ENCODE measurements at regions not wholly inside any gene's neighbourhood (a gene's known extent, or its start where the extent isn't known, plus 50 kb on each side); places are given as distances from the start of the nearest gene placed in this dataset.
"Not testable (repeated sequence)": the region's sequence is repeated elsewhere in the genome, so short reads cannot be mapped to it uniquely, and the experiment has no call there.

DNA sequence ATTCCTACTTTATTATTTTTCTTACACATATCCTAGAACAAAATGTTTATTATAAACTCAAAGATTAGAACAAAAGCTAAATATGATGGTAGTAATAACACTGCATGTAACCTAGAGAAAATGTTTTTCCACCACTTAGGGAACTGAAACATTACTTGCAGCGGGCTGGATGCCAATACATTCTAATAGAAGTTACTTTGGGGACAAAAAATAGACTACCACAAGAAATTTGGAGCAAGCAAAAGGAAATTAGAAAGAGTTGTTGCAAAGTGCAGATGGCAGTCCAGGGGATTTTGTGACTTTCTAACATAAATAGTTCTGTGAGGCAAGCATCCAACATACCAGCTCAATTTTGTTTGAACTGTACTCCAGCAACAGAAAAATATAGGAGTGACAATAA lies 255.3 kb upstream of the GRIN3A start:
- H3K36me3 ChIP-seq, result no peaks in the 10 kb centered on the region
- no peak overlapping the region for H3K27ac ChIP-seq
- H3K9me3 ChIP-seq (replicated peaks), result no peaks in the 10 kb centered on the region
- H3K27me3 ChIP-seq (replicated peaks), result no peaks in the 10 kb centered on the region
- H3K4me3 ChIP-seq, result no peak overlapping the region
- no peaks in the 10 kb centered on the region for H3K4me1 ChIP-seq (replicated peaks)
- DNase-seq (ENCODE audit: low read depth in 1 of 2, low spot score in 2 of 2), result no peak

GRCh38 chr9:101991926-101992325 lies 253.5 kb upstream of the GRIN3A start:
- no peaks in the 10 kb centered on the region for H3K9me3 ChIP-seq (replicated peaks)
- H3K36me3 ChIP-seq, result no peaks in the 10 kb centered on the region
- DNase-seq (ENCODE audit: low read depth in 1 of 2, low spot score in 2 of 2), result no peak
- no peak overlapping the region for H3K27ac ChIP-seq
- no peaks in the 10 kb centered on the region for H3K4me1 ChIP-seq (replicated peaks)
- H3K27me3 ChIP-seq (replicated peaks), result no peaks in the 10 kb centered on the region
- H3K4me3 ChIP-seq, result no peak overlapping the region

DNA sequence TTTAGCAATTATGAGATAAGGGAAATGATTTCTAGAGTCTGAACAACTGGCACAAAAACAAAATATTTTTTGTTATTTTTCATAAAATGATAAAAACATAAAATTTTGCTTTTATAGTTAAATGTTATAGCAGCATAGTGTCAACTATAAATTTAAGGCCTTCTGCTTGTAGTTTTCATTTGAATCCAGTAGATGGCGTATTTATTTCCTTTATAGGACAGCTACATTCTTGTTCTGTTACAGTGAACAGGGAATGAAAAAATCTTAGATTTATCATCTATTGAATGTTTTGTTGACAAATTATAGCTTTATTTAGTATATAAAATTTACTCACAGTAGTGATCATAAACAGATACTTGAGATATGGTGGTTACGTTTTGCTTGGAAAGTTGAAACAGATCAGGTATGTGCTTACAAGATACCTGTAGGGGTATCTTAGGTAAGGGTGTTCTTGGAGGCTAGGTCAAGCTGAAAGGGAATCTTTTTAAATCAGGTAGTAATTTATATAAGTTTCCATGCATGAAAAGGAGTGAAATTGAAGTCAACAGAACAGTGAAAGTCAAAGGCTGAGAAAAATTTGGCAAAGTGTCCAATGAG lies 239.3 kb upstream of the GRIN3A start:
- Histone ChIP-seq H3K9me3 (replicated peaks) (no peaks in the 10 kb centered on the region), H3K27ac (no peak overlapping the region)

DNA sequence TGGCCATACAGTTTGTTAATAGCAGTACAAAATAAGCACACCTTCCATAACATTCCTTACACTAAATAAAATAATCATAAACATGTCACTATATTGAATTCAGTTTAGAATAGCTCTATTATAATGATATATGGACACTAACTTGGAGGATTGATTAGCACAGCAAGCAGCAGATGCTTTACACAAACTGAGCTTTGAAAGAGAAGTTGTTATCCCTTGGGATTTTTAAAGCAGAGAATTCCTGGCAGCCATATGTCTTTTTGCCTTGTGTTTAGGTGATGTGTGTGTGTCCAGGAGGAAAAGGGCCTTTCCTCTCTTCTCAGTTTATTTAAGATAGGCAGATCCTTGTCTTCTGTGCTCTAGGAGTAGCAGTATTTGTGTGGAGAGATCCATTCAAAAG lies 232.2 kb upstream of the GRIN3A start:
- H3K4me3 ChIP-seq, result no peak overlapping the region
- H3K4me1 ChIP-seq (replicated peaks), result no peaks in the 10 kb centered on the region
- H3K27ac ChIP-seq, result no peak overlapping the region

More for the DNA sequence above, 239.3 kb upstream of the GRIN3A start:
- Histone ChIP-seq H3K4me1 (replicated peaks) (no peaks in the 10 kb centered on the region), H3K4me3 (no peak overlapping the region), H3K36me3 (no peaks in the 10 kb centered on the region), H3K27me3 (replicated peaks) (no peaks in the 10 kb centered on the region)
- peak in 1 of 2 experiments; percentile 2 for DNase-seq (ENCODE audit: low read depth in 1 of 2, low spot score in 2 of 2)

DNA sequence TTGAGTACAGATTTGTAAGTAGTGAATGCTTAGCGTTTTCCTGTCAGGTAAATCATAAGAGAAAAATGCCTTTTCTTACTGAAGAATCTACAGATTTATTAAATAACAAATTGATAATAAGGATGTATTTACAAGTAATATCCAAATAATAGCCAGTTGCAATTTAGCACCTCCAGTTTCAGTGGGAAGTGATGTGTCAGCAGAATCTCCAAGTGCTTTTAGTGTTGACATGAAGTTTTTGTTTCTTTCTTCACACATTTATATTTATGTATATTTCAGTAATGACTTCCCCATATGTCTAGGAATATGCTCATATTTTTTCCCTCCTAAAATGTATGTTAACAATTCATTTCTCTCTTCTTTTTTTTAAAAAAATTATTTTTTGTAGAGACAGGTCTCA lies 229.9 kb upstream of the GRIN3A start:
- Histone ChIP-seq H3K4me1 (replicated peaks) (no peaks in the 10 kb centered on the region), H3K27me3 (replicated peaks) (no peaks in the 10 kb centered on the region), H3K4me3 (no peak overlapping the region), H3K9me3 (replicated peaks) (no peaks in the 10 kb centered on the region), H3K27ac (no peak overlapping the region), H3K36me3 (no peaks in the 10 kb centered on the region)
- no peak for DNase-seq (ENCODE audit: low read depth in 1 of 2, low spot score in 2 of 2)

More for the DNA sequence above, 232.2 kb upstream of the GRIN3A start:
- DNase-seq (ENCODE audit: low read depth in 1 of 2, low spot score in 2 of 2), result no peak
- H3K9me3 ChIP-seq (replicated peaks), result no peaks in the 10 kb centered on the region
- H3K36me3 ChIP-seq, result no peaks in the 10 kb centered on the region
- no peaks in the 10 kb centered on the region for H3K27me3 ChIP-seq (replicated peaks)

DNA sequence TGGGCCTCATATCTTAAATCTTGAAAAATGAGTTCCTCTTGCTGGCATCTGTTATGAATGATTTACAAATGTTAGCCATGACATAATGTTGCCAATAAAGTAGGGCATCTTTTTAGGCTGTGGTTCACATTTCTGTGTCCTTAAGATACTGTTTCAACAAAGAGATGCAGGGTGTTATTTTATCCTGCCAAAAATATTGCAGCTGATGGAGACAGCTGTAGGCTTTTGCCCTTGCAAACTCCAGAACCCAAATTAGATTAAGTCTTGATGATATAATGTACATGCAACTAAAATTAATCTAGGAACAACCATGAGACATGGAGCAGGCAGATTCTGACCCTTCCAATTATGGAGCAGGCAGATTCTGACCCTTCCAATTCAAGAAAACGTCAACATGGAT lies 228.2 kb upstream of the GRIN3A start:
- Histone ChIP-seq H3K27me3 (replicated peaks) (no peaks in the 10 kb centered on the region), H3K4me3 (no peak overlapping the region), H3K27ac (no peak overlapping the region), H3K36me3 (no peaks in the 10 kb centered on the region), H3K4me1 (replicated peaks) (no peaks in the 10 kb centered on the region), H3K9me3 (replicated peaks) (no peaks in the 10 kb centered on the region)
- DNase-seq (ENCODE audit: low read depth in 1 of 2, low spot score in 2 of 2), result no peak

DNA sequence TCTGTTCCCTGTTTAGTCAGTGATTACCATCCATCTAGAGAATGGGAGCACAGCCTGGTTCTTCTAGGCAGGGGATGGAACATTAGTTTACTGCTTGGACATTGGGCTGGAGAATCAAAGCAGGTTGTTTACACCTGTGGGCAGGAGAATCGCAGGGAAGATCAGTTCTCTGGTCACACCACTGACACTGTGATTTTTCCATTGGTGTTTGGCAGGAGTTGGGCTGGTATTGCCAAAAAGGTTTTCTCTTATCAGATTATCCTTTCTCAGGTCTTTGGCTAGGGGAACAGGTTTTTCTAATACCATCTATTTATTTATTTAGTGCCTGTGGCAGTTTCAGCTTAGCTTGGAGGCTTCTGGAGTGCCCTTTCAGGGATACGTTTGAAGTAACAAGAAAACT lies 219.3 kb upstream of the GRIN3A start:
- DNase-seq (ENCODE audit: low read depth in 1 of 2, low spot score in 2 of 2), result no peak
- H3K9me3 ChIP-seq (replicated peaks), result no peaks in the 10 kb centered on the region
- H3K36me3 ChIP-seq, result no peaks in the 10 kb centered on the region
- H3K27me3 ChIP-seq (replicated peaks), result no peaks in the 10 kb centered on the region
- H3K4me1 ChIP-seq (replicated peaks), result no peaks in the 10 kb centered on the region
- H3K27ac ChIP-seq, result no peak overlapping the region
- H3K4me3 ChIP-seq, result no peak overlapping the region

DNA sequence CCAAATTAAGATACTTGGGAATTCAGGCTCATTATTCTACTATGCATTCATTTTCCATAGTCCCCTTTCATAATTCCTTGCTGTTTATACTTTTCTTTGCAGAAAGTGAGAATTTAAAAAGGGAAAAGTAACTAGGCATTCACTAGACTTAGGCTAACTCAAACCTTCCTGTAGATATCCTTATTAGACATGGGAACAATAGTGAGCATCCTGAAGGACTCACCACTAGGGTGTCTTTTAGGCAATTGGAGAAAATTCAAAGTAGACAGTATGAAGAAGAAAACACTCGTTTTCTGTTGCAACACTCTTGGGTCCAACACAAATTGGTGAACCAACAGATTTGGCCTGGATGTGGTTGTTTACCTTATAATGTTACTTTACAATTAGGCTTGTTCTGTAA lies 213.2 kb upstream of the GRIN3A start:
- no peak overlapping the region for H3K27ac ChIP-seq
- DNase-seq (ENCODE audit: low read depth in 1 of 2, low spot score in 2 of 2), result no peak
- no peaks in the 10 kb centered on the region for H3K4me1 ChIP-seq (replicated peaks)
- H3K9me3 ChIP-seq (replicated peaks), result no peaks in the 10 kb centered on the region
- H3K27me3 ChIP-seq (replicated peaks), result no peaks in the 10 kb centered on the region
- H3K4me3 ChIP-seq, result no peak overlapping the region
- H3K36me3 ChIP-seq, result no peaks in the 10 kb centered on the region

DNA sequence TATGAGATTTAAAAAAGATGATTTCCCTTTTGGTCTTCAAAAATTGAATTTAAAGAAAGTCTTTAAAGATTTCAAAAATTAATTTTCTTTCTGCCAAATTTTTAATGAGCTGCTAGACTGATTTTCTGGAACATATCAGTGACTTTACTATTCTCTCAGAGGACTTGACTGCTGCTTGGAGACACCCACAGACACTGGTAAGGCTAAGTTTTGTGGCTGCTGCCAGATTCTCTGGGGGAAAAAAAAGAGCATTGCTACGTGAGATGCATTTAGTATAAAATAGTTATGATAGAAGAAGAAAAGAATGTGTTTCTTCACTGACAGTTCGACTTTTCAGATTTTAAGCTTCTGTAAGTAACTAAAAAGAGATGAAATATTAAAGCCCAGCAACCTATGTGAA lies 193.3 kb upstream of the GRIN3A start:
- Histone ChIP-seq H3K4me1 (replicated peaks) (no peaks in the 10 kb centered on the region), H3K4me3 (no peak overlapping the region), H3K27me3 (replicated peaks) (no peaks in the 10 kb centered on the region), H3K36me3 (no peaks in the 10 kb centered on the region), H3K27ac (no peak overlapping the region), H3K9me3 (replicated peaks) (no peaks in the 10 kb centered on the region)
- no peak for DNase-seq (ENCODE audit: low read depth in 1 of 2, low spot score in 2 of 2)

GRCh38 chr9:101930783-101931182 lies 192.3 kb upstream of the GRIN3A start:
- no peak overlapping the region for H3K27ac ChIP-seq
- DNase-seq (ENCODE audit: low read depth in 1 of 2, low spot score in 2 of 2), result no peak
- H3K4me1 ChIP-seq (replicated peaks), result no peaks in the 10 kb centered on the region
- H3K9me3 ChIP-seq (replicated peaks), result no peaks in the 10 kb centered on the region
- no peaks in the 10 kb centered on the region for H3K27me3 ChIP-seq (replicated peaks)
- no peaks in the 10 kb centered on the region for H3K36me3 ChIP-seq
- no peak overlapping the region for H3K4me3 ChIP-seq

DNA sequence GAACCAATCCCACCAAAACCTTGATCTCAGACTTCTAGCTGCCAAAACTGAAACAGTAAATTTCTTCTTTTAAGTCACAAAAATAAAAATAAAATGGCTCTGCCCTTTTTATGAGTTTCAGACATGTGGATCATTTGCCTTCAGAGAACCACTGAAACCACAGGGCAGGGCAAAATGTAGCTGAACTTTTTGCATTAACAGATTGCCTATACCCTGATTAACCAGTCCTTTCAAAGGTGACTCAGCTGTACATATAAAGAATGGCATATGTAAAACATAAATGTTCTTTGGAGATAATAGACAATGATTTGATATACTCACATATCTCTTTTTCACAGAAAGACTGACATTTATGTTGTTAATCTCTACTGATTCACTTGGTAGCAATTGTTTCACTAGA lies 187.1 kb upstream of the GRIN3A start:
- no peak overlapping the region for H3K27ac ChIP-seq

GRCh38 chr9:101923451-101923850 lies 185.0 kb upstream of the GRIN3A start:
- Histone ChIP-seq H3K4me3 (no peak overlapping the region), H3K36me3 (no peaks in the 10 kb centered on the region), H3K27ac (no peak overlapping the region), H3K9me3 (replicated peaks) (no peaks in the 10 kb centered on the region), H3K27me3 (replicated peaks) (no peaks in the 10 kb centered on the region), H3K4me1 (replicated peaks) (no peaks in the 10 kb centered on the region)
- no peak for DNase-seq (ENCODE audit: low read depth in 1 of 2, low spot score in 2 of 2)

More for the DNA sequence above, 187.1 kb upstream of the GRIN3A start:
- Histone ChIP-seq H3K9me3 (replicated peaks) (no peaks in the 10 kb centered on the region), H3K4me1 (replicated peaks) (no peaks in the 10 kb centered on the region), H3K27me3 (replicated peaks) (no peaks in the 10 kb centered on the region), H3K36me3 (no peaks in the 10 kb centered on the region), H3K4me3 (no peak overlapping the region)
- no peak for DNase-seq (ENCODE audit: low read depth in 1 of 2, low spot score in 2 of 2)

DNA sequence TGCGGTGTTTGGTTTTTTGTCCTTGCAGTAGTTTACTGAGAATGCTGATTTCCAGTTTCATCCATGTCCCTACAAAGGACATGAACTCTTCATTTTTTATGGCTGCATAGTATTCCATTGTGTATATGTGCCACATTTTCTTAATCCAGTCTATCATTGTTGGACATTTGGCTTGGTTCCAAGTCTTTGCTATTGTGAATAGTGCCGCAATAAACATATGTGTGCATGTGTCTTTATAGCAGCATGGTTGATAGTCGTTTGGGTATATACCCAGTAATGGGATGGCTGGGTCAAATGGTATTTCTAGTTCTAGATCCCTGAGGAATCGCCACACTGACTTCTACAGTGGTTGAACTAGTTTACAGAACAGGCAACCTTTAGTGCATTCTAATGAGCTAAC lies 178.5 kb upstream of the GRIN3A start:
- not testable (repeated sequence) for H3K36me3 ChIP-seq; H3K9me3 ChIP-seq (replicated peaks); H3K27me3 ChIP-seq (replicated peaks); H3K4me3 ChIP-seq; DNase-seq (ENCODE audit: low read depth in 1 of 2, low spot score in 2 of 2); H3K27ac ChIP-seq; H3K4me1 ChIP-seq (replicated peaks)

- no peaks in the 10 kb centered on the region for H3K27me3 ChIP-seq (replicated peaks)
- H3K27ac ChIP-seq, result no peak overlapping the region
- no peaks in the 10 kb centered on the region for H3K36me3 ChIP-seq
- H3K4me1 ChIP-seq (replicated peaks), result no peaks in the 10 kb centered on the region
- H3K9me3 ChIP-seq (replicated peaks), result no peaks in the 10 kb centered on the region
- H3K4me3 ChIP-seq, result no peak overlapping the region
- DNase-seq (ENCODE audit: low read depth in 1 of 2, low spot score in 2 of 2), result no peak
Observed at GRCh38 chr9:101915482-101915881, 177.0 kb upstream of the GRIN3A start.

GRCh38 chr9:101912698-101913097 lies 174.3 kb upstream of the GRIN3A start:
- Histone ChIP-seq H3K27me3 (replicated peaks) (no peaks in the 10 kb centered on the region), H3K9me3 (replicated peaks) (no peaks in the 10 kb centered on the region), H3K27ac (no peak overlapping the region), H3K36me3 (no peaks in the 10 kb centered on the region), H3K4me1 (replicated peaks) (no peaks in the 10 kb centered on the region), H3K4me3 (no peak overlapping the region)
- no peak for DNase-seq (ENCODE audit: low read depth in 1 of 2, low spot score in 2 of 2)
